K562 (cell line): ENCODE measurements at regions not wholly inside any gene's neighbourhood (a gene's known extent, or its start where the extent isn't known, plus 50 kb on each side); places are given as distances from the start of the nearest gene placed in this dataset.

ENCODE experiments used
- CHCHD3 ChIP-seq: fragments of 250-450 bp; sonication (Bioruptor Pico); IDR thresholded peaks from 2 replicates; pipeline ENCODE4 v2.1.2; 2022; ENCODE audit warnings: mild to moderate bottlenecking
- ETS1 ChIP-seq: conservative IDR thresholded peaks from 2 replicates; pipeline ENCODE4 v1.6.1; 2011; ENCODE audit warnings: low read depth, mild to moderate bottlenecking, low read length; ENCODE audit not compliant: control insufficient read depth
- HOXB6 ChIP-seq: fragments of 250-450 bp; sonication (Bioruptor Pico); IDR thresholded peaks from 2 replicates; pipeline ENCODE4 v1.5.1; 2022; ENCODE audit warnings: mild to moderate bottlenecking, borderline replicate concordance
- MIER1 ChIP-seq: fragments of 450-650 bp; IDR thresholded peaks from 2 replicates; pipeline ENCODE4 v1.6.1; 2016; ENCODE audit warnings: antibody characterized with exemption, mild to moderate bottlenecking, low read depth
- NR2C1 ChIP-seq, 2 experiments: fragments of 450-650 bp; IDR thresholded peaks; 2 replicates each; pipeline ENCODE4 v1.6.1; 2017; ENCODE audit warnings: mild to moderate bottlenecking in 2 of 2, antibody characterized with exemption in 1 of 2, inconsistent platforms in 1 of 2, missing compliant biosample characterization in 1 of 2, missing genetic modification characterization in 1 of 2
- POLR2H ChIP-seq: IDR thresholded peaks from 2 replicates; pipeline ENCODE4 v1.6.1; 2016; ENCODE audit warnings: missing genetic modification characterization, low read depth, mild to moderate bottlenecking, control low read depth, missing compliant biosample characterization, moderate library complexity
- ZNF592 ChIP-seq: fragments of 450-650 bp; IDR thresholded peaks from 2 replicates; pipeline ENCODE4 v1.6.1; 2017; ENCODE audit warnings: antibody characterized with exemption, mild to moderate bottlenecking
- TF ChIP-seq, protein P1 (sequence below): fragments of 150-350 bp; IDR thresholded peaks from 2 replicates; pipeline ENCODE4 v1.6.1; 2014; ENCODE audit warnings: low read depth, mild to moderate bottlenecking, low read length, borderline replicate concordance

- TF ChIP-seq MIER1 (no peak), POLR2H (tag) (no peak), NR2C1 (IDR thresholded peaks at IDR 0.05) (no peak), NR2C1 (tag; IDR thresholded peaks at IDR 0.05) (no peak), HOXB6 (CRISPR knock-in tag) (no peak), ZNF592 (no peak), CHCHD3 (no peak), ETS1 (no peak)
- TF ChIP-seq, protein P1, sequence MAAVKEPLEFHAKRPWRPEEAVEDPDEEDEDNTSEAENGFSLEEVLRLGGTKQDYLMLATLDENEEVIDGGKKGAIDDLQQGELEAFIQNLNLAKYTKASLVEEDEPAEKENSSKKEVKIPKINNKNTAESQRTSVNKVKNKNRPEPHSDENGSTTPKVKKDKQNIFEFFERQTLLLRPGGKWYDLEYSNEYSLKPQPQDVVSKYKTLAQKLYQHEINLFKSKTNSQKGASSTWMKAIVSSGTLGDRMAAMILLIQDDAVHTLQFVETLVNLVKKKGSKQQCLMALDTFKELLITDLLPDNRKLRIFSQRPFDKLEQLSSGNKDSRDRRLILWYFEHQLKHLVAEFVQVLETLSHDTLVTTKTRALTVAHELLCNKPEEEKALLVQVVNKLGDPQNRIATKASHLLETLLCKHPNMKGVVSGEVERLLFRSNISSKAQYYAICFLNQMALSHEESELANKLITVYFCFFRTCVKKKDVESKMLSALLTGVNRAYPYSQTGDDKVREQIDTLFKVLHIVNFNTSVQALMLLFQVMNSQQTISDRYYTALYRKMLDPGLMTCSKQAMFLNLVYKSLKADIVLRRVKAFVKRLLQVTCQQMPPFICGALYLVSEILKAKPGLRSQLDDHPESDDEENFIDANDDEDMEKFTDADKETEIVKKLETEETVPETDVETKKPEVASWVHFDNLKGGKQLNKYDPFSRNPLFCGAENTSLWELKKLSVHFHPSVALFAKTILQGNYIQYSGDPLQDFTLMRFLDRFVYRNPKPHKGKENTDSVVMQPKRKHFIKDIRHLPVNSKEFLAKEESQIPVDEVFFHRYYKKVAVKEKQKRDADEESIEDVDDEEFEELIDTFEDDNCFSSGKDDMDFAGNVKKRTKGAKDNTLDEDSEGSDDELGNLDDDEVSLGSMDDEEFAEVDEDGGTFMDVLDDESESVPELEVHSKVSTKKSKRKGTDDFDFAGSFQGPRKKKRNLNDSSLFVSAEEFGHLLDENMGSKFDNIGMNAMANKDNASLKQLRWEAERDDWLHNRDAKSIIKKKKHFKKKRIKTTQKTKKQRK: no peak
Measured at GRCh38 chr6:1502041-1502440, 107.7 kb upstream of the FOXC1 start (continued).
